C1 segment of cervical spinal cord (tissue), 14 donors: ENCODE measurements at regions not wholly inside any gene's neighbourhood (a gene's known extent, or its start where the extent isn't known, plus 50 kb on each side); places are given as distances from the start of the nearest gene placed in this dataset.

Source experiments
- DNase-seq, 14 donors: peaks; one replicate each; lab custom pipeline; 2025; lab: John Stamatoyannopoulos, UW

GRCh38 chr2:83650898-83651297 is 808.2 kb downstream of the SUCLG1 start:
- no peak for DNase-seq

- DNase-seq: no peak
Observed at GRCh38 chr2:83650161-83650560, 808.9 kb downstream of the SUCLG1 start.

GRCh38 chr2:83640506-83640905 is 818.6 kb downstream of the SUCLG1 start:
- no peak for DNase-seq

- no peak for DNase-seq
Observed at GRCh38 chr2:83633423-83633822, 825.7 kb downstream of the SUCLG1 start.

DNA sequence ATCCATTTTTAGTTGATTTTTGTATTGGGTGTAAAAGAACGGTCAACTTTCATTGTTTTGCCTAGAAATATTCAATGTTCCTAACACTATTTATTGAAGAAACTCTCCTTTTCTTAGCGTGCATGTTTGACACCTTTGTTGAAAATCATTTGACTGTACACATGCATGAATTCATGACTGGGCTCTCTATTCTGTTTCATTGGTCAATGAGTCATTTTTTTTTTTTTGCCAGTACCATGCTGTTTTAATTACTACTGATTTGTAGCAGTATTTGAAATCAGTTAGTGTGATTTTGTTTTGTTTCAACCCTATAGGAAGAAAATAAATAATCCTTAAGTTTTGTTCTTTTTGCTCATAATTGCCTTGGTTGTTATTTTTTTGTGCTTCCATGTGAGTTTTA is 828.7 kb downstream of the SUCLG1 start:
- no peak for DNase-seq

DNA sequence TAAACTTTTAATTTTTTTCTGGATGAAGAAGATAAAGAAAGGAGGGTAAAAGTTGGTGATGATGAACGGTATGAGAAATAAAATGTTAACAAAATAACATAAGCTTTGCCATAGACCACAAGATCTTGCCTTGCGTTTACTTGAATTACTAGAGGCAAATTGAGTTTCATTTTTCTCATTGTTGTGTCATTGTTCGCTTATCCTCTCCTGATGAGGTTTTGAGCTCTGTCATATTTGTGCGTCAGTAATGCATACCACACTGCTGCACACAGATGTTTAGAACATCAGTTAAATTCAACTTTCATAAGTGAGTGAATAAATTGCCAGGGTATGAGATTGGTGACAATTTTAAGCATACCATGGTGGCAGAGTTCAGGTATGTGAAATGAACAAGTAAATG is 843.6 kb downstream of the SUCLG1 start:
- DNase-seq: no peak

DNA sequence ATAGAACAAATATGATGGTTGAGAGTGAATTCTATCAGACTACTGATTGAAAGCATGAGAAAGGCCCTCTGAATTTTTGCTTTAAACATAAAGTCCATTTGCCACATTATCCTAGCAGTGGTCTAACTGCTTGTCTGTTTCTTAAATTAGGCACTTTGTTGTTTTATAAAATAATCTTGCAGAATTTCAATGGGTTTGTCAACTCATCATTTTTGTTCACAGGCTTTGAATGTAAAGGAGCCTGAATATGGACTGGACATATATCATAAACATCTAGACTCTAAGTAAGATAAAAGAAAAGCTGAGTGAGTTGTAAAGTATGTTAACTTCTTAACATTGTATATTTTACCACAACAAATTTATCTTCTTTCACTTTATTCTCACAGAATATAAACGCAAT is 845.9 kb downstream of the SUCLG1 start:
- DNase-seq: no peak

- no peak for DNase-seq
Observed at GRCh38 chr2:83602753-83603152, 856.3 kb downstream of the SUCLG1 start.

DNA sequence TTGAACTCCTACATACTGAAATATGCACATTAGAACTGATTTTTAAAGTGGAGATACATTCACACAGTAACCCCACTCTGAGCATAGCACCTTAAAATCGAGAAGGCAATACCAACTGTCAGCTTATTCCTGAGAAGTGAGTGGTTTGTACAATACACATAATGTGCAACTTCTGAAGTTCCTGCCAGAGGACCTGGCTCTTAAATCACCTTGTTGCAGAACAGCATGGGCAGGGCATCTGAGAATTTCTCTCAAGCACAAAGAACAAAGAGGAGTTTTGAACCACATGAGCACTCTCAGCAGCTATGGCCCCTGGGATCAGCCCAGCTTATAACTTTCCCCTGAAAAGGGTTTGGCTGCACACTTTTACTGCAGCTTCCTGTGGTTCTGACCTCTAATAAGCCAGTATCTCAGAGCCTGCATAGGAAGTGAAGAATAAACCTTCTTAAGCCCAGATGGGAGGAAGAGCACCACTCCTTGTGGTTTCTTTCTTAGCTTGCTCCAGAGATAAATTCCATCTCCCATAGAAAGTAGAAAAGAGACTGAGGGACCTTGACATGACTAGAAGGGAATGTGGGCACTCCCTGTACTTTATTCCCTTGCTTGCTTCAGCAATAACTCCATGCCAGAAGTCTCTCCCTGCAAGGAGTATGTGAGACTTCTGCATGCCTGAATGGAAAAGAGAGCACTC is 862.3 kb downstream of the SUCLG1 start:
- no peak for DNase-seq

GRCh38 chr2:83595926-83596325 is 863.2 kb downstream of the SUCLG1 start:
- DNase-seq: no peak

- no peak for DNase-seq
Observed at GRCh38 chr2:83595121-83595690, 863.9 kb downstream of the SUCLG1 start.

- DNase-seq: no peak
Observed at GRCh38 chr2:83594241-83595120, 864.6 kb downstream of the SUCLG1 start.

DNA sequence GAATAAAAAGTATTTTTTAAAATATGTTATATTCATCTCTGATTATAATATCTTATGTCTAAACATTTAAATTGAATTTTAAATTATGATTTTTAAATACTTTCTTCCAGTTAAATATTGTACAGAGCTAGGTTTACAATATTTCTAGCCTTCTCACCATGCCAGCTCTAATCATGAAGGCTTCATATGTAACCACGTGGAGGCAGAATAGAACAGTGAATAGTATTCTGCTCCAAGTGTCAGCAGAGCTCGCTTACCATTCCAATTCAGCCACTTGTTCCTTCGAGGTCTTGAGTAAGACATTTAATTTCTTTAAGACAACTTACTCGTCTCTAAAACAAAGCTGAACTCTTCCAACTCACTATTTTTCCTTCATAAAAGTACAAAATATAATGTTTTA is 871.8 kb downstream of the SUCLG1 start:
- DNase-seq: no peak

DNA sequence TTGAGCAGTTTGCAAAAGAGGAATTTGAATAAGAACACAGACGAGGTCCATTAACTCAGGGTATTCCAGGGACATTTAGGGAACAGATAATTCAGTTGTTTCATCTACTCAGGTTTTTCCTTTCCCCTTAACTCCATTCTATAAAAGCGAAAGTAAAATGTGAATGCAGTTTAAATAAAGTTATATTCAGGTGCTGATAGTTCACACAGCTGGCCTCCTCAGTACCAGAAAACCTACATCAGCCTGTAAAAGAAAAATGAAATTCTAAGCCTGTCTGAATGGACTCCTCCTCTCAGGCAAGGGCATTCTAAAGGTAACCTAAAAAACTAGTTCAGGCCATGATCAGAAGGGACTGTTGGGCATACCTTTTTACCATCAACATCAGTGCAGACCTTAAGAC is 873.8 kb downstream of the SUCLG1 start:
- no peak for DNase-seq

- DNase-seq: no peak
Observed at GRCh38 chr2:83584672-83585071, 874.4 kb downstream of the SUCLG1 start.

DNA sequence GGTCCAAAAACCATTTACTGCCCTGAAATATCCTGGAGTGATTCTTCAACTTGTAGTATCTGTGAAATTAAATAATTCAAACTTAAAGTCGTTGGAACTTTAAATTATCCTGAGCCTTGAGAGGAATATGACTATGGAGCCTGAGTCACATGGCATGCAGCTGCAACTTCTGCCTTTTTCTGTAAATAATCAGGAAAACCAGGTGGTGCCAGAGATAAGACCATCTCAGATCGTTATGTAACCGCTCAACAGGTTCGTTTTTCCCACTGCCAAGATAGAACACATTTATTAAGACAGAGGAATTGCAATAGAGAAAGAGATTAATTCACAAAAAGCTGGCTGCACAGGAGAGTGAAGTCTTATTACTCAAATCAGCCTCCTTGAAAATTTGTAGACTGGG is 876.5 kb downstream of the SUCLG1 start:
- DNase-seq: no peak

DNA sequence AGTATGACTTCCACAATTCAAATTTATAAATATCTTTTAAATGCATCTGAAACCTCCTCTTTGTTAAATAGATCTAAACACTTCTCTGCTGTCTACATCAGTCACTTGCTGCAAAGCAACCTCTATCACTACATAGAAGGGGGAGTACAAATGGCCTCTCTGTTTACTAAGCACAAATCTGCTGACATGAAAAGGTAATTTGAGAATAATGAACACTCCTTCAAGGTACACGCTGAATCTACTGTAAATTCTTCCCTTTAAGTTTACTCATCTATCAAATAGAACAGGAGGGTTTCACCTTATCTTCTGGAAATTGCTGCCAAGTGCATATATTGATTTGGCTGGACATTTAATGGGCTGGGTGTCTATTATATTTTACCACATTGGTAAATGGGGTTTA is 879.6 kb downstream of the SUCLG1 start:
- no peak for DNase-seq

DNA sequence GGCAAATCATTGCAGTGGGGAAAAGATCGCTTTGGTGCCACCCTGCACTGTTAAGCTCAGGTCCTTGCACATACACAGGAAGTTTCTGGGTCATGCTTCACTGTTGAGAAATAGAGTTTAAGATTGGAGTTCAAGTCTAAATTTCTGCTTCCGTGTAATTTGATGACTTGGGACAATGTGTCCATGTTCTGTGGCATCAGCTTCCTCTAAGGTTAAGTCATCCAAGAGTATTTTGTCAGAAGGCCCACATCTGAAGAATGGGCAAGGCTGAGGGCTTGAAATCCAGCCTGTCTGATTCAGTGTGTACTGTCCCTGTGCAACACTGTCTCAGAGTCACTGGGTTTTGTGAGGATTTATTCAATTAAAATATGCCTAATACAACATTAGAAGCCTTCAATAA is 880.7 kb downstream of the SUCLG1 start:
- no peak for DNase-seq

- DNase-seq: no peak
Observed at GRCh38 chr2:83574614-83575013, 884.5 kb downstream of the SUCLG1 start.

- no peak for DNase-seq
Observed at GRCh38 chr2:83573060-83573459, 886.0 kb downstream of the SUCLG1 start.

GRCh38 chr2:83572400-83572799 is 886.7 kb downstream of the SUCLG1 start:
- DNase-seq: no peak

DNA sequence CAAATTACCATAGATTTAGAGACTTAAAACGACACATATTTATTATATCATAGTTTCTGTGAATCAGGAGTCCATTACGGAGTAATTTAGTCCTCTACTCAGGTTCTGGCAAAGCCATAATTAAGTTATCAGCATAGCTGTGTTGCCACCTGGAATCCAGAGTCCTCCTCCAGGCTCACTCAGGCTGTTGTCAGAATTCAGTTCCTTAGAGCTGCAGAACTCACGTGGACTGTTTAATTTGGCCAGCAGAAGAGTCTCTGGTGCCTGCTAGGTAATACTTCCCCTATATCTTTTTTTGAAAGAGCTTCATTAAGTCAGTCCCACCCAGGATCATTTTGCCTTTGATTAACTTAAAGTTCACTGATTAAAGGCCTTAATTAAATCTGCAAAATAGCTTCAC is 891.5 kb downstream of the SUCLG1 start:
- DNase-seq: no peak

GRCh38 chr2:83565626-83566025 is 893.5 kb downstream of the SUCLG1 start:
- no peak for DNase-seq
